ENCODE measurements at regions not wholly inside any gene's neighbourhood (a gene's known extent, or its start where the extent isn't known, plus 50 kb on each side); places are given as distances from the start of the nearest gene placed in this dataset.

DNA sequence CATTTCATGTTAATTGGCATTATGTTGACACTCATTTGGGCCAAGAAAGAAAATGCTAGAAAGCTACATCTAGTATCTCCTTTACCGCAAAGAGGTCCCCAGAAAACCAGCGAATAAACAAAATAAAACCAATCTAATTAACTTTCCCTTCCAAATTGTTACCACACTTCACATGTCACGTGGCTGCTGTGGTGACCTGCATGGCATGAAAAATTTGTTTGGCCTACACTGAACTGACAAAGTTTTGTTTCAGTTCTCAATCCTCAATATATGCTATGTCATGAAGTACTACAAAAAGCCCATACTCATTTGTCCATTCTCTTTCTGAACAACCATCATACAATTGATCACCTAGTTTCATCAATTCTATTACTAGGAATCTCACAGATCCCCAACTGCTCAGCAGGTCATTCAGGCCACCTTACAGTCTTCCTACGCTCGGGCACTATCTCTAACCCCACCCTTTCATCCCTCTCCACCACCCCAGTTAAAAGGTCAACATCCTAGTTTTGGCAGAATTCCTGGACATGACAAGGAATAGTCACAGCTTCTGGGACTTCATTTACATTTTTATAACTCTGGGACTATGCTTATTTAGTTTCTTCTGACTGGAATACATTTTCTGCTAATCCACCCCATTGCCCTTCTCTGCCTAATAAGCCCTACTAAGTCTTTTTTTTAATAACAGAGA is 480.4 kb downstream of the IGSF11 start:
- no peak for DNase-seq

DNA sequence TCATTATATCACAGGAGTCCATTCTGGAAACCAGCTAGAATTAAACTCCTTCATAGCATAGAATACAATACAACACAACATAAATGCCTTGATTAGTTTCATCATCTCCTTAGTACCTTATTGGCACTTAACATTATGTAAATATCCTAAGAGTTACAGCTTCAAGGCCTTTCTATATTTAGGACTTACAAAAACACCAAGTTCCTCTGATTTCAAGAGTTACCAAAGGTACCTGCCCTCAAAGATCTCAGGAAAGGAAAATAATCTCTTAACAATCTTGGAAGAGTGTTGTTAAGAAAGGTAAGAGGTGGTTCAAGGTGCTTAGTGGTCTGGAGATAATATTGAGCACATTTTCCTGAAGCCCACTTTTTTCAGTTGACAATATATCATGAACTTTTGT is 477.7 kb downstream of the IGSF11 start:
- DNase-seq, result no peak

DNA sequence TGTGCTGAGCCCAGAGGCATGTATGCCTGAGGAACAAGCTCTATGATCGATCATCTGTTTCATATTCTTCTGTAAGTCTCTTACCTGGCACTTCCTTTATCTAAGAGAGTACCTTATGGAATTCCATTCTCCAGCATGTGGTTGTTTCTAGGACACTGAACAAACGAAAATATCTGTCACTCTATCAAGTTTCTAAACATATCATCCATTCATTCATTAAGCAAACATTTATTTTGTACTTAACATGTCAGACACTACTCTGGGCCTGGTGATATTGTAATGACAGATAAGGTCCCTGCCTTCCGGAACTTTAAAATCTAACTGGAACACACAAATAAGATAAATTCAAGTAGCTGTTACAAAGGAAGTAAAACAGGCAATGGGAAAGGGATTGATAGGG is 477.1 kb downstream of the IGSF11 start:
- no peak for DNase-seq

DNA sequence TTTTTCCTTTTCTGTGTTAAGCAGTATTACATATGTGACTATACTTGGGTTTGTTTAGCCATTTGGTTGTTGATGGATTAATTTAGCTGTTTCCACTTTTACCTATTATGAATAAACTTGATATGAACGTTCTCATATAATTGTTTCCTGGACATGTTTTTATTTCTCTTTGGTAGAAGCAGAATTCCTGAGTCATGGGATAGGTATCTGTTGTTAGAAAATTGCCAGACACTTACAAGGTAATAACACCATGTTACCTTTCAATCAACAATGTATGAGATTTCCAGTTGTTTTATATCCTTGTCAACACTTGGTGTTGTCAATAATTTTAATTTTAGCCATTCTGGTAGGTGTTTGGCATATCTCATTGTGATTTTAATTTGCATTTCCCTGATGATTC is 475.4 kb downstream of the IGSF11 start:
- DNase-seq, result no peak

DNA sequence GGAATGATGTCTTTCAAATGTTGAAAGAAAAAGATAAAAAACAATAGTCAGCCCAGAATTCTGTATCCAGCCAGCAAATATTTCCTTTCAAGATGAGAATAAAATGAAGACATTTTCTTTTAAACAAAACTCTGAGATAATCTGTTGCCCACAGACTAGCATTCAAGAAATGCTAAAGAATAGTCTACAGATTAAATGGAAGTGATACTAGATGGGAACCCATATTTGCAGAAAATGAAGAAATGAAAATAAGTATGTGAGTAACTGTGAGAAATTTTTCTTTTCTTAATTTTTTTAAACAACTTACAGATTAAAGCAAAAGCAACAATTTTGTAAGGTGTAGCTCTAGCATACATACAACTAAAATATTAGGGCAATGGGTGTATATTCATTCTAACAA is 469.8 kb downstream of the IGSF11 start:
- DNase-seq, result no peak

DNA sequence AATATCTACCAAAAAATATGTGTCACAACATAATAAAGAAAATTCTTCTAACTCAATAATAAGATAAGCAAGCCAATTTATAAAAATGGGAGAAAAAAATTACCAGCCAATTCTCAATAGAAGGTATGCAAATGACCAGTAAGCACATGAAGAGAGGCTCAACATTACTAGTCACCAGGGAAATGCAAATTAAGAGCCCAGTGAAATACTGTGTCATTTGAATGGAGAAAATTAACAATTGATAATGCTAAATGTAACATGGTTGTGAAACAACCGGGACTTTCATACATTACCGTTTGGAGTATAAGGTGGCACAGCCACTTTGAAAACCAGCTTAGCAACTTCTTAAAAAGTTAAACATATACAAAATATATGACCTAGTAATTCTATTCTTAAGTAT is 460.7 kb downstream of the IGSF11 start:
- no peak for DNase-seq

DNA sequence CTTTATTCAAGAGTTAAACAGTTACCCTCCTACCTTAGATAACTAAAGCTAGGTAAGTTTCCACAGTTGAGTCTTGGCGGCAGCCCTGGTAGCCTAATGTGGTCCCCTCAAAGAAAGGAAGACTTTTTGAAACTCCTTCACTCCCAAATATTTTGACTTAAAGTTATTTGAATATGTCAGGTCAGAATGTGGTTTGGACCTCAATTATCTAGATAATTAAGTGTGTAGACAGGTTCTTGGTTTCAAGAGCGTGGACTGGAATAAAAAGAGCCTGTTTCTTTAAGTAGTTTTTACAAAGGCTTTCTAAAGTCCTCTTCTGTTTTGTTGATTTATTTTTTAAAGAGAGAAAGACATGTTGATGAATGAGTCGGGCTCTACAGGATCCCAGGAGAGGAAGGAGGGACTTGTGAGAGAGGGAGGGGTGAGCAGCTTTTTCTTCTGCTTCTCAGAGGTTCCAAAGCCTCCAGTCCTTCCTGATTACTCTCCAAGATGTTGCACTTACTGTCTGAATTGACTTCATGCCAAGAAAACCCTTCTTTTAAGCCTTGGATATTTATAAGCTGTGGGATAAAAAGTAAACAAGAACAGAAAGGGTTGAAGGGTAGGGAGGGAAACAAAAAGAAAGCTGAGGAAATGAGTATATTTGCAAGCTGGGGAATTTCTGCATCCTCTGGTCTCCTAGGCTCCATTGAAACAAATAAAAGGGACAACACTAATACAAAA is 457.4 kb downstream of the IGSF11 start:
- no peak for DNase-seq

DNA sequence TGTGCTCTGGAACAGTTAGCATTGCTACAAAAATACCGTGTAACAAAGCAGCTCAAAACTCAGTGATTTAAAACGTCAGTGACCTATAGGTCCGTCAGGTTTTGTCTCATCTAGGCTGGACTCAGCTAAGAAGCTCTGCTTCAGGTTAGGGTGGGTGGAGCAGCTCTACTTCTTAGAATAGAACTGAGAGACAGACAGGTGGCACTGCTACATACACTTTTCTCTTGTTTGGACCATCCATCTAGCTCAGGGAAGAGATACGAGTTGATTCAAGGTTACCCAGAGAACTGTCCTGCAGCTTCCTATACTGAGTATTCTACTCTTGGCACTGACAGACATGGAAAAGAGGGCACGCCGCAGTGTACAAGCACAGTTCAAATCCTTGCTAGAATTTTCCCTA is 456.1 kb downstream of the IGSF11 start:
- DNase-seq, result no peak

DNA sequence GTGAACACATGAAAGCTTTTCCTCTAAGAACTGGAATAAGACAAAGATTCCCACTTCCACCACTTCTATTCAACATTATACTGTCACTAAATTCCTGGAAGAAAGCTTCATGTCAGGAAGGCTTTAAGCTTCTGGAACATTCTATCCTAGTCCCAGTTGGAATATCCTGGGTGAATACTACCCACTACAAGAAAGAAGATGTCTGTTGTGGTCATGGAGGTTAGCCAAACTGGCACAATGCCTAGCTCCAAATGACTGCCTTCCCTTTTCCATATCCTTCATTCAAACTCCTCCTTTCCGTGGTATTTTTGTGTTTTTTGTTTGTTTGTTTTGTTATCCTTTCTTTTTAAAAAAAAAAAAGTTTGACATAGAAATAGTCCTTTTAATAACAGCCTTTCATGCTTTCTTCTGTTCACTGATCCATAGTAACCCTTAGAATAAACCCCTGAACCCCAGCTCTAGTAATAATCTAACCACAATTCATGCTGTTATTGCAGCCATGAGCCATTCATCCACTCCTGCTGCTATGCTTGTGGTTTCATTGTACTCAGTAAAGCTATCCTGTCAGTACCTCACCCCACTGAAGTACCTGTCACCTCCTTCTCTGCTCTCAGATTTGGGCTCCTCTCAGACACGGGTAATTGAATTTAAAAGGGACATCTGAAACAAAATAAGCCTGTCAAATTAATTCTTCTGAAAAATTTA is 447.5 kb downstream of the IGSF11 start:
- DNase-seq, result no peak

DNA sequence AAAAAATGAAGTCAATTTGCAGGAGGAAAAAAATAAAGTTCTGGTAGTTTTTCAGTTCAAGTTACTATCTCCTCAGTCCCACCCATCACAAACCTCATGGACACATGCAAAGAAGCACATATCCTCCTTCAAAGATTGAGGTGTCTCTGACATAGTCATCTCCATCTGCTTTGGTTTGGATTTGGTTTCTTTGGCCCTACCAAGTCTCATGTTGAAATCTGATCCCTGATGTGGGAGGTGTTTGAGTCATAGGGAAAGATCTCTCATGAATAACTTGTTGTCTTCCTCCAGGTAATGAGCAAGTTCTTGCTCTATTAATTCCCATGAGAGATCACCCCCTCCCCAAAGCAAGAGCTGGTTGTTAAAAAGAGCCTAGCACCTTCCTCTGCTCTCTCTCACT is 446.8 kb downstream of the IGSF11 start:
- DNase-seq, result no peak

DNA sequence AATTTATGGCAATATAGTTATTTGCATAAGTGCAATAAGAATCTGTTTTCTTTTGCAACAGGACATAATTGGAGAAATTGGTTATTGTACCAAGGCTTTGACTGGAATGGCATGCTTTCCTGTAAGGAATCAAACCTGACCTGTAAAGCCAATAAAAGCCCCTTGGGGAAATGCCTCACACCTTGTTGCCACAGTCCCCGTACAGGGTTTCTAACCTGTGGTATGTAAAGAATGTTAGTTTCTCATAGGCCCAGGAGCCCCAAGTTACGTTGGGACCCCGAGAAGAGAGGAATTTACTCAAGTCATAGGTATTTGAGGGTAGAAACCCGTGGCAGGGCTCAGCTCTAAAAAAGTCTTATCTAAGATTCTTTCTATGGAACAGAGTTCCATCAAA is 441.4 kb downstream of the IGSF11 start:
- DNase-seq, result no peak

DNA sequence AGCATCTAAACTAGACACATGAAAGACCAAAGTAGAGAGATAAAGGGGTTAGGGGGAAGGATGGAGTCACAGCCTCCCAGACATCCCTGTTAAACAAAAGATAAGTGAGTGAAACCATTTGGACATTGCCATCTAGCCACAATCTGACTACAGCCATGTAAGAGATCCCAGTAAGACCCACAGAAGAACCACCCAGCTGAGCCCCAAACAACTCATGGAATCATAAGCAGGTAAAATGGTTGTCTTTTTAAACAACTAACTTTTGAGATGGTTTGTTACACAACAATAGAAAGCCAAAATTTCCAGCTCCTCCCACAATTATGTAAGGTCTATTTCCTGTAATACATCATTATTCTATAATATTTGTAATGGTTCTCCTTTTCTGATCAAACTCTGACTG is 437.5 kb downstream of the IGSF11 start:
- no peak for DNase-seq

DNA sequence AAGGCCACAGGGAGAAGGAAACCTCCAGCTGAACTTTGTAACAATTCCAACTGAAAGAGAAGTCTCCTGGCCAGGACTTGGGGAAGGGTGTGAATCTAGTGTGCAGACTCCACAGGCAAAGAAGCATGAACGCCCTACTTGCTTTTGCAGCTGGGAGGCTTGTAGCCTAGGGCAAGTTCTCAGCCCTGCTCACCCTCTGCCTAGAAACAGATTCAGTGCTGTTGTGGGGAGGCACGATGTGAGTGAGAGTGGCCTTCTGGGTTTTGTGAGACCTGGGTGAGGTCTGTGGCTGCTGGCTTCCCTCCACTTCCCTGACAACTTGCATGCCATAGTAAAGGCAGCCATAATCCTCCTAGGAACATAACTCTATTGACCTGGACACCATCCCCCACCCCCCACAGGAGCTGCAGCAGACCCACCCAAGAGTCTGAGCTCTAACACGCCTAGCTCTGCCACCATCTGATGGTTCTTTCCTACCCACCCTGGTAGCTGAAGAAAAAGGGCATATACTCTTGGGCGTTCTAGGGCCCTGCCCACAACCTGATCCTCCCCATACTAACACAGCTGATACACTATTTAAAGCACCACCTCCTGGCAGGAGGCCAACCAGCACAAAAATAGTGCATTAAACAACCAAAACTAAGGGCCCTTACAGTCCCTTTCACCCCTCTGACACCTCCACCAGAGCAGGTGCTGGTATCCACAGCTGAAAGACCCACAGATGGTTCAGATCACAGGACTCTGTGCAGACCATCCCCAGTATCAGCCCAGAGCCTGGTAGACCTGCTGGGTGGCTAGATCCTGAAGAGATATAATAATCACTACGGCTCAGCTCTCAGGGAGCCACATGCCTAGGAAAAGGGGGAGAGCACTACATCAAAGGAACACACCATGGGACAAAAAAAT is 426.5 kb downstream of the IGSF11 start:
- no peak for DNase-seq

DNA sequence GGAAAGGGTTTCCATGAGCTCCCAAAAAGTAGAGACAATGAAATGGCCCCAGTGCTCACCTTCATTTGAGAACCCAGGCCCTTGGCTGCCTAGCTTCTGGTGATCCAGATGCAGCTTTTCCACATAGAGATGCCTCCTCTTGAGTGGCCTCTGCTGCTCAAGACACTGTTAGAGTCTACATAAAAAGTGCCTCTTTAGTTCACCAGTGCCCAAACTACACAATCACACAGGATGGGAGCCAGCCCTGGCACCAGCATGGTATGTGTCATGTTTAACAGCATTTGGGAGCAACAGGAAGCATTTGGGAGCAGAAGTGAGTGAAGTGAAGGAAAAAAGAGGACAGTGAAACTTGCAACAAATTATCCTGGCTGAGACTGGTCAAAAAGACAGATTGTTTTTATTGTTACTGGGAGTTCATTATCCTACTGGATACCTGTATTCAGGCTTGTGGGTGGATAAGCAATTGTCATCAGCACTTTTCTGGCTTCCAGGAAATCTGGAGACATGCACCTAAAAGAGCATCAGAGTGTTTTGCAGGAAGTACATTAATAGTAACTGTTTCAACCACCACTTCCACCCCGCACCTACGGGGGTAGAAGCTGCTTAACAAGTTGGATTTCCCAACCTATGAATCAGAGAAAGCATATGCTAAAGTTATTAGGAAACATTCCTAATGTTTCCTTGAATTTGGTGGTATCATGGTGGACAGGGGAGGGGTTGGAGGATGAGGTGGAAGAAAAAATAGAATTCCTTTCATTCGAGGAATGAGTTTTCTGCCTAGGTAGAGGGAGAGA is 416.2 kb downstream of the IGSF11 start:
- DNase-seq, result peak; percentile 39

DNA sequence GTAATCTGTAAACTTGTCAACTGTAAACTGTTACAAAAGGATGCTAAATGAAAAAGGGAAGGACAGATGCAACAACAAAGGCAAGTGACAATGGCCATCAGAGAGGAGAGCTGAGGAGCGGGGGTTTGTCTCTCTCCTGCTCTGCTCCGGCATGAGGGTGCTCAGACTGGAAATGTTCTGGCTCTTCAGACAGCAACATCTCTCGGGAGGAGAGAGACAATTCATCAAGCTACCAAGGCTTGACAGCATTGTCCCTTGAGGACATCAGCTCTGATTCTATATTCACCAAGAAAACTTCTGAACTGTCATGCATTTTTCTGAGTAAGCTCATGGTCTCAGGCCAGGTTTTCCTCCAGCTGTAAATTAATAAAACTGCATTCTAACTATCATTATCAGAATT is 408.2 kb downstream of the IGSF11 start:
- DNase-seq, result no peak

DNA sequence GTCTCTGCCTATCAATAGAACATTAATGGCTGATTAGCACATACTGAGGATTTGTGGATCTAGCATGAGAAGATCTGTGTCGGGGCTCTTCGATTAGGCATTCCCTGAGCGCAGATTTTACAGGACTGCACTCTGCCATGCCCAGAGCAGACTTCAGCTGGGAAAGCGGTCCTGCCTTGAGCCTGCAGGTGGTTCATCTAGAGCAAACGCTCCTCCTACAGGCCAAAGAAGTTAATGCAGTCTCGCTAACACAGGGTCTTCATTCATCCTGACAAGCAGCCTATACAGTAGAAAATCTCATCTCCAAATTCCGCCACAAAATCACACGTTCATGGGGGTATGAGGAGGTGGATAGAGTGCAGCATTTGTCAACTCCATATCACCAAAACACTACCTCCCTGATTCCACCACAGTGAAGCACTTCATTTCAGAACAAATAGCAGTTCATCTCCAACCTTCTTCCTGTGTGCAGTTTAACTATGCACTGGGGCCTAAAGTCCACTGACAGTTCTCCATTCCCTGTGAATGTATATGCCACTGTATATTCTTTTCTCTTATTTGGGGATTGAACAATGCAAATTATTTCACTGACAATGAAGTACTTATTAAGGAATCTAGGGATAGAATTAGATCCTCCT is 405.8 kb downstream of the IGSF11 start:
- peak; percentile 44 for DNase-seq

DNA sequence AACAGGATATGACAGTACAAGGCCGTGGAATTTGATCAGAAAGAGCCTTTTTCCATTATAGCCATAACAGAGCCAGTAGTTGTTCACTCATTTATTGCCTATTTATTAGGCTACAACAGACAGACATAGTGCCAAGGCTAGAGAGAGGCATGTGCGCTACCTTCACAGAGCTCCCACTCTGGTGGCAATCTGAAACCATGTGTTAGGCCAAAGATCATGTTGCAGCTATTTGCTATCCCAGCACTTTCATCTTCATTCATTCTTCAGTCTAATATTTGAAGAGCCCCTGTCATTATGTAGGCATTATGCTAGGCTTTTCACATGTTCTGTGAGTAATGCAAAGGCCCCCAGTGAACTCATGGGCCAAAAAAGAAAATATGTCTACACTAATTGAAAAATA is 404.8 kb downstream of the IGSF11 start:
- no peak for DNase-seq

DNA sequence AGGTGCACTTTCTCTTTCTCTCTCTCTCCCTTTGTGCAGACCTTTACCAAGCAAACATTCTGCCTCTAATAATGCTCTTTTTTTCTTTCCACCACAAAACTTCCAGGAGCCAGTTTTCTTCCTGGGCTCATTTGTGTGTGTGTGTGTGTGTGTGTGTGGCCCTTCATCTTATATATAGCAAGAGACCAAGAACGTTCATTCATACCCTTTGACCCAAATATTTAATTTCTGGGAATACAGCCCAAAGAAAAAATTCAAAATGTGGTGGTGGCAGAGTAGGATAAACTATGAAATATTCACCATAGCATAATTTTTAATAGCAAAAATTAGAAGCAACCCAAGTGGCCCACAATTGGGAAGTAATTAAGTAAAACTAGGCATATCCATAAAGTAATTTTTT is 398.9 kb downstream of the IGSF11 start:
- no peak for DNase-seq

DNA sequence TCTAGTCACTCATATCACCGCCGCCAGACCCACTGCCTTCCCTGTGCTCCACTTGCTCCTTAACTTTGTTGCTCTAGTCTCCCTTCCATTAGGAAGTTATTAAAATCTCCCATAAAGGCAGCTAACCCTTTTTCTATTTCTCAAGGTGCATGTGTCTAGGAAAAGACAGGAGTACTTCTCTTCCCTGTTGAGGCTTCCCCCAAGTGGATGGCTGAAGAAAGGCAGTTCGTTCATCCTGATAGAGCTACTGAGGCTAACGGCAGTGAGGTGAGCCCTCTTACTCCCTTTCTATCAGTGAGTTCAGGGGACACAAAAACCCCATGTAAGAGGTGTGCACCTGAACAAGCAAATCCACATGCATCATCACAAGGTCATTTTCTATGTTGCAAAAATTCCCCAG is 397.8 kb downstream of the IGSF11 start:
- DNase-seq, result no peak

DNA sequence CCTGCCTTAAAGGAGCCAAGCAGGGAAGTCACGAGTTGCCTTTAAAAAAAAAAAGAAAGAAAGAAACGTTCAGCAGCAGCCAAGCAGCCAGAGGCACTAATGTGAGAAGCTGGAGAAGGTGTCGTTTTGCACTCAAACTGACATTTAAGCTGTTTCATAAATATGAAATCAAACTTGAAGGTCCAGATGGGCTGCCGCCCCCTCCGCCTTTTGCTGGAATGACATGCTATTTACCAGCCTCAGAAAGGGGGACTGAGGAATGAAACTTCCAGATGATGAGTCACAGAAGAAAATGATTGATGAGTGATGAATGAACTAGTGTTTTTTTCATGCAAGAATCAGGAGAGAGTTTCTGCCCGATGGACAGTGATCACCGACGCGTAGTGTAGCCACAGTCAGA is 396.8 kb downstream of the IGSF11 start:
- no peak for DNase-seq

DNA sequence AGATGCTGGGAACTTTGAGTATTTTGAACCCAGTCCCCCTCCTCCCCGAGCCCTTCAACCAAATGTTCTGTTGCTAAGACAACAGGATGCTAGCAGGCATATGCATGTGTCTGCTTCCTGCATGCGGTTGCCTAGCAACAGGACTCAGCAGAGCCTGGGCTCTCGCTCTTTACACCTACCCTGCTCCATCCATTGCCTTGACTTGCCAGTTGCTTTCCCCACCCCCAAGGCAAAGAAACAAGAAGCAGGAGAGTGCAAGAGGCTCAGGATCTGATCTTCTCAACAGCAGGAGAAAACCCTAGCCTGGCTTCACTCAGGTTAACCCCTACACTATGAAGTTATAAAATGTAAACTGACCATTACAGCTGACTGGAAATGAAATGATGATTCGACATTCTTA is 393.0 kb downstream of the IGSF11 start:
- peak; percentile 48 for DNase-seq

DNA sequence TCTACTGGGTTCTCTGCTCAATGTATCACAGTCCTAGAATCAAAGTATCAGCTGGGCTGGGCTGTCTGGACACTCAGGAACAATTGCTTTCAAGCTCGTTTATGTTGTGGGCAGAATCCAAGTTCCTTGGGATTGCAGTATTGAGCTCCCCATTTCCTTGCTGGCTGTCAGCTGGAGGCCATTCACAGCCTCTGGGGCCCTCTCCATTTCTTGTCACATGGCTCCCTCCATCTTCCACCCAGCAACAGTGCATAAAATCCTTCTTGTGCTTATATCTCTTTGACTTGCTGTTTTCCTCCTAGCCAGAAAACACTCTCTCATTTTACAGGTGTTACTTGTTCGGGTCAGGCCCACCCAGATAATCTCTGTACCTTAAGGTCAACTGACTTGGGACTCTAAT is 363.5 kb downstream of the IGSF11 start:
- no peak for DNase-seq

Measured in NK-92 treated with Interleukin-12 subunit alpha and Interleukin-12 subunit beta, amount 100 ng/mL, for 24 hours (cell line).